ENCODE measurements at regions not wholly inside any gene's neighbourhood (a gene's known extent, or its start where the extent isn't known, plus 50 kb on each side); places are given as distances from the start of the nearest gene placed in this dataset.

- DNase-seq, result no peak
These were observed 718.1 kb upstream of the EEF2KMT start for GRCh38 chr16:5815570-5816237.

GRCh38 chr16:5801396-5801795 is 703.8 kb upstream of the EEF2KMT start:
- H3K4me3 ChIP-seq, result no peak overlapping the region
- intact Hi-C loops (cut with DNase I), result no loop called here
- H3K27ac ChIP-seq, result no peak overlapping the region
- DNase-seq (no peak), ATAC-seq (no peak)
- H3K9me3 ChIP-seq, result no peaks in the 10 kb centered on the region
- WGBS, 2 donors, result 81% methylated on average over 8 of the region's 8 CpGs
- TF ChIP-seq CTCF (IDR thresholded peaks at IDR 0.05) (no peak), POLR2A (IDR thresholded peaks at IDR 0.05) (no peak)
- H3K27me3 ChIP-seq, result no peaks in the 10 kb centered on the region
- no peaks in the 10 kb centered on the region for H3K36me3 ChIP-seq (replicated peaks in 1 of 2; ENCODE audit: insufficient read depth in 1 of 2, low read depth in 2 of 2)
- H3K4me1 ChIP-seq, result no peaks in the 10 kb centered on the region

More at GRCh38 chr16:5815570-5816237, 718.1 kb upstream of the EEF2KMT start:
- 38 to 51% methylated on average over 6 of the region's 6 CpGs for WGBS, 2 donors
- Histone ChIP-seq H3K9me3 (no peaks in the 10 kb centered on the region), H3K4me3 (no peak overlapping the region), H3K36me3 (replicated peaks in 1 of 2; ENCODE audit: insufficient read depth in 1 of 2, low read depth in 2 of 2) (no peaks in the 10 kb centered on the region), H3K27me3 (no peaks in the 10 kb centered on the region), H3K4me1 (no peaks in the 10 kb centered on the region), H3K27ac (no peak overlapping the region)
- TF ChIP-seq POLR2A (IDR thresholded peaks at IDR 0.05), result no peak
- TF ChIP-seq CTCF (IDR thresholded peaks at IDR 0.05), result no peak
- intact Hi-C loops (cut with DNase I), result no loop called here
- ATAC-seq, result no peak

- Histone ChIP-seq H3K36me3 (replicated peaks in 1 of 2; ENCODE audit: insufficient read depth in 1 of 2, low read depth in 2 of 2) (no peaks in the 10 kb centered on the region), H3K4me1 (no peaks in the 10 kb centered on the region), H3K9me3 (no peaks in the 10 kb centered on the region), H3K4me3 (no peak overlapping the region), H3K27me3 (no peaks in the 10 kb centered on the region), H3K27ac (no peak overlapping the region)
- TF ChIP-seq CTCF (IDR thresholded peaks at IDR 0.05) (no peak), POLR2A (IDR thresholded peaks at IDR 0.05) (no peak)
- intact Hi-C loops (cut with DNase I), result no loop called here
- DNase-seq (no peak), ATAC-seq (no peak)
- WGBS, 2 donors, result 37 to 59% methylated on average over 5 of the region's 5 CpGs
These were observed 696.0 kb upstream of the EEF2KMT start for GRCh38 chr16:5793556-5793955.

GRCh38 chr16:5791011-5791657 is 693.5 kb upstream of the EEF2KMT start:
- Histone ChIP-seq H3K4me1 (no peaks in the 10 kb centered on the region), H3K27me3 (no peaks in the 10 kb centered on the region), H3K27ac (no peak overlapping the region), H3K9me3 (no peaks in the 10 kb centered on the region), H3K36me3 (replicated peaks in 1 of 2; ENCODE audit: insufficient read depth in 1 of 2, low read depth in 2 of 2) (no peaks in the 10 kb centered on the region), H3K4me3 (no peak overlapping the region)
- DNase-seq (no peak), ATAC-seq (no peak)
- 32 to 35% methylated on average over 7 to 8 of the region's 8 CpGs for WGBS, 2 donors
- TF ChIP-seq POLR2A (IDR thresholded peaks at IDR 0.05) (no peak), CTCF (IDR thresholded peaks at IDR 0.05) (no peak)
- intact Hi-C loops (cut with DNase I), result no loop called here

GRCh38 chr16:5790512-5790911 is 692.9 kb upstream of the EEF2KMT start:
- no peak for DNase-seq
- WGBS, 2 donors, result 48 to 65% methylated on average over 4 of the region's 4 CpGs

More at GRCh38 chr16:5790512-5790911, 692.9 kb upstream of the EEF2KMT start:
- Histone ChIP-seq H3K9me3 (no peaks in the 10 kb centered on the region), H3K4me1 (no peaks in the 10 kb centered on the region), H3K27ac (no peak overlapping the region), H3K4me3 (no peak overlapping the region), H3K27me3 (no peaks in the 10 kb centered on the region), H3K36me3 (replicated peaks in 1 of 2; ENCODE audit: insufficient read depth in 1 of 2, low read depth in 2 of 2) (no peaks in the 10 kb centered on the region)
- no peak for ATAC-seq
- intact Hi-C loops (cut with DNase I), result no loop called here
- TF ChIP-seq CTCF (IDR thresholded peaks at IDR 0.05), result no peak
